Cardiac muscle cell (in vitro differentiated cells and primary cell): ENCODE measurements at regions not wholly inside any gene's neighbourhood (a gene's known extent, or its start where the extent isn't known, plus 50 kb on each side); places are given as distances from the start of the nearest gene placed in this dataset.
"Not testable (repeated sequence)": the region's sequence is repeated elsewhere in the genome, so short reads cannot be mapped to it uniquely, and the experiment has no call there.

Experiments
- DNase-seq, 2 donors: peaks; one replicate each; pipeline versions ENCODE4 v3.0.0 to v3.0.0-alpha.2; 2010 to 2017; ENCODE audit warnings: low read depth in 1 of 2, low spot score in 1 of 2
- H3K27ac ChIP-seq: fragments of 200-600 bp; sonication (generic); 2 replicates; pipeline ENCODE4 v1.5.1; 2016
- H3K27me3 ChIP-seq: fragments of 200-600 bp; sonication (generic); 2 replicates; pipeline ENCODE4 v1.6.0; 2016; ENCODE audit warnings: control low read depth
- H3K36me3 ChIP-seq: fragments of 200-600 bp; sonication (generic); 2 replicates; pipeline ENCODE4 v1.5.1; 2016; ENCODE audit warnings: control low read depth
- H3K4me1 ChIP-seq: fragments of 200-600 bp; sonication (generic); 2 replicates; pipeline ENCODE4 v1.8.1; 2017; ENCODE audit warnings: low read depth, mild to moderate bottlenecking, mixed run types
- H3K4me3 ChIP-seq: fragments of 200-600 bp; sonication (generic); 2 replicates; pipeline ENCODE4 v1.5.1; 2016; ENCODE audit warnings: mild to moderate bottlenecking
- H3K9me3 ChIP-seq: fragments of 200-600 bp; sonication (generic); 2 replicates; pipeline ENCODE4 v1.5.1; 2017; ENCODE audit warnings: low read depth, mild to moderate bottlenecking, control low read depth
- CTCF ChIP-seq: IDR thresholded peaks from 2 replicates; pipeline ENCODE4 v1.5.1; 2012; ENCODE audit warnings: low read depth, mild to moderate bottlenecking, low read length

GRCh38 chr5:67875601-67876000 lies 340.0 kb upstream of the PIK3R1 start:
- Histone ChIP-seq H3K27ac (no peak overlapping the region), H3K4me3 (no peak overlapping the region), H3K27me3 (no peaks in the 10 kb centered on the region), H3K4me1 (no peaks in the 10 kb centered on the region), H3K9me3 (no peaks in the 10 kb centered on the region), H3K36me3 (no peaks in the 10 kb centered on the region)
- no peak for DNase-seq
- no peak for TF ChIP-seq CTCF

GRCh38 chr5:67873935-67874334 lies 341.6 kb upstream of the PIK3R1 start:
- no peak for TF ChIP-seq CTCF
- Histone ChIP-seq H3K27me3 (no peaks in the 10 kb centered on the region), H3K4me1 (no peaks in the 10 kb centered on the region)

GRCh38 chr5:67870662-67871061 lies 344.9 kb upstream of the PIK3R1 start:
- no peak overlapping the region for H3K4me3 ChIP-seq
- no peak for TF ChIP-seq CTCF
- H3K9me3 ChIP-seq: no peaks in the 10 kb centered on the region
- DNase-seq: peak in 1 of 2 donors; percentile 11
- H3K4me1 ChIP-seq: no peaks in the 10 kb centered on the region
- no peaks in the 10 kb centered on the region for H3K27me3 ChIP-seq
- no peaks in the 10 kb centered on the region for H3K36me3 ChIP-seq
- no peak overlapping the region for H3K27ac ChIP-seq

More at GRCh38 chr5:67873935-67874334, 341.6 kb upstream of the PIK3R1 start:
- Histone ChIP-seq H3K9me3 (no peaks in the 10 kb centered on the region), H3K36me3 (no peaks in the 10 kb centered on the region), H3K27ac (no peak overlapping the region), H3K4me3 (no peak overlapping the region)
- DNase-seq: no peak

- not testable (repeated sequence) for H3K9me3 ChIP-seq, H3K27me3 ChIP-seq, H3K27ac ChIP-seq, H3K36me3 ChIP-seq, H3K4me3 ChIP-seq, H3K4me1 ChIP-seq, DNase-seq
Measured at GRCh38 chr5:67864335-67864734, 351.2 kb upstream of the PIK3R1 start.

- no peak for TF ChIP-seq CTCF
- Histone ChIP-seq H3K36me3 (no peaks in the 10 kb centered on the region), H3K27ac (no peak overlapping the region), H3K4me1 (no peaks in the 10 kb centered on the region), H3K4me3 (no peak overlapping the region), H3K27me3 (no peaks in the 10 kb centered on the region), H3K9me3 (no peaks in the 10 kb centered on the region)
- DNase-seq: no peak
Measured at GRCh38 chr5:67858471-67859031, 357.0 kb upstream of the PIK3R1 start.

- Histone ChIP-seq H3K27ac (no peak overlapping the region), H3K36me3 (no peaks in the 10 kb centered on the region), H3K4me3 (no peak overlapping the region), H3K9me3 (no peaks in the 10 kb centered on the region), H3K4me1 (no peaks in the 10 kb centered on the region), H3K27me3 (no peaks in the 10 kb centered on the region)
- TF ChIP-seq CTCF: no peak
- no peak for DNase-seq
Measured at GRCh38 chr5:67857502-67857901, 358.1 kb upstream of the PIK3R1 start.
